Panc1 (cell line): ENCODE measurements at regions not wholly inside any gene's neighbourhood (a gene's known extent, or its start where the extent isn't known, plus 50 kb on each side); places are given as distances from the start of the nearest gene placed in this dataset.

Experiments used
- ATAC-seq: fragments of 200-7000 bp; cut with Tn5 transposase; 2 replicates; pipeline ENCODE4 v1.9.1; 2020; ENCODE audit warnings: mild to moderate bottlenecking, moderate library complexity
- BruUV-seq: library from RNA; stranded (reverse); fragments of 400-500 nt; replicated peaks from 2 replicates; lab custom pipeline; 2021; lab: Mats Ljungman, UMichigan
- CTCF ChIA-PET: fragments of 300-600 bp; sonication (Branson Sonifier 250); formaldehyde crosslinking; loops from one replicate; lab custom pipeline; 2022; ENCODE audit warnings: antibody characterized with exemption; lab: Charles Lee
- POLR2A ChIA-PET: fragments of 300-600 bp; sonication (Branson Sonifier 250); formaldehyde crosslinking; loops from one replicate; lab custom pipeline; 2022; ENCODE audit warnings: antibody characterized with exemption; lab: Charles Lee
- DNase-seq: peaks from one replicate; pipeline ENCODE4 v3.0.0-alpha.2; 2010; ENCODE audit warnings: low read depth, low spot score
- H3K27ac ChIP-seq: 2 replicates; pipeline ENCODE4 v1.5.1; 2011; ENCODE audit warnings: mild to moderate bottlenecking, low read length, inconsistent platforms
- H3K27me3 ChIP-seq: fragments of 200-500 bp; sonication (Bioruptor generic); 2 replicates; pipeline ENCODE4 v1.6.0; 2014; ENCODE audit warnings: low read length, inconsistent platforms; ENCODE audit not compliant: control insufficient read depth, insufficient read depth
- H3K36me3 ChIP-seq: fragments of 200-500 bp; sonication (Bioruptor generic); 2 replicates; pipeline ENCODE4 v1.5.1; 2014; ENCODE audit warnings: inconsistent platforms, mild to moderate bottlenecking, low read length, moderate library complexity; ENCODE audit not compliant: control insufficient read depth, insufficient read depth
- H3K4me1 ChIP-seq: 2 replicates; pipeline ENCODE4 v1.5.1; 2011; ENCODE audit warnings: inconsistent platforms, mild to moderate bottlenecking, low read length, moderate library complexity; ENCODE audit not compliant: control insufficient read depth, insufficient read depth
- H3K4me3 ChIP-seq, 2 experiments: 2 replicates each; pipeline ENCODE4 v1.5.1; 2011 to 2012; ENCODE audit warnings: low read depth in 2 of 2, low read length in 2 of 2, mild to moderate bottlenecking in 2 of 2, inconsistent platforms in 1 of 2, moderate library complexity in 1 of 2
- H3K9me3 ChIP-seq: fragments of 200-500 bp; sonication (Bioruptor generic); 2 replicates; pipeline ENCODE4 v1.5.1; 2014; ENCODE audit warnings: low read depth, mild to moderate bottlenecking, inconsistent platforms, low read length, moderate library complexity; ENCODE audit not compliant: control insufficient read depth, insufficient read depth
- CTCF ChIP-seq: fragments of 450-650 bp; IDR thresholded peaks from 2 replicates; pipeline ENCODE4 v1.5.1; 2017; ENCODE audit warnings: mild to moderate bottlenecking
- POLR2AphosphoS5 ChIP-seq: IDR thresholded peaks from 2 replicates; pipeline ENCODE4 v1.6.1; 2012; ENCODE audit warnings: mild to moderate bottlenecking, low read depth, low read length, moderate library complexity
- REST ChIP-seq, 2 experiments: IDR thresholded peaks; 2 replicates each; pipeline ENCODE4 v1.6.1; 2011 to 2012; ENCODE audit warnings: low read depth in 2 of 2, control low read depth in 1 of 2, low read length in 1 of 2, mild to moderate bottlenecking in 1 of 2, moderate library complexity in 1 of 2; ENCODE audit not compliant: insufficient read depth in 1 of 2
- SIN3A ChIP-seq: IDR thresholded peaks from 2 replicates; pipeline ENCODE4 v1.6.1; 2012; ENCODE audit warnings: low read depth, mild to moderate bottlenecking, low read length, moderate library complexity, borderline replicate concordance; ENCODE audit not compliant: insufficient read depth
- TCF7L2 ChIP-seq: IDR thresholded peaks from 2 replicates; pipeline ENCODE4 v1.6.1; 2011; ENCODE audit warnings: mild to moderate bottlenecking, low read depth, low read length, inconsistent platforms
- in situ Hi-C: cut with HindIII; loops from 2 replicates; pipeline ENCODE4 v1.10.0; 2016; ENCODE audit warnings: low sequenced_read_pairs, low pct_unique_long_range_greater_than_20kb
- intact Hi-C: fragments of 100-400 bp; cut with micrococcal nuclease; formaldehyde crosslinking; loops from one replicate; pipeline ENCODE4 v1.10.0; 2022; ENCODE audit not compliant: unreplicated experiment

- Histone ChIP-seq H3K4me1 (no peaks in the 10 kb centered on the region), H3K9me3 (no peaks in the 10 kb centered on the region), H3K27ac (no peak overlapping the region), H3K36me3 (no peaks in the 10 kb centered on the region), H3K4me3 (no peak overlapping the region), H3K27me3 (no peaks in the 10 kb centered on the region; the same call in 1 of the 2 replicates)
- BruUV-seq, result no TSS peak
- DNase-seq, result no peak
- no peak for TF ChIP-seq TCF7L2
- TF ChIP-seq POLR2AphosphoS5, result no peak
- TF ChIP-seq SIN3A, result no peak
- no peak for TF ChIP-seq CTCF
- TF ChIP-seq REST (IDR thresholded peaks at IDR 0.05; ENCODE audit: insufficient read depth in 1 of 2, low read depth in 2 of 2, low read length in 1 of 2), result no peak
- no peak for ATAC-seq
- CTCF ChIA-PET, result no interaction called here
- POLR2A ChIA-PET, result interaction anchor here (0.6 kb wide), 1 partner anchor 214 kb away, joined by 3 read pairs; no protein-coding TSS in a partner anchor
- intact Hi-C loops, result no loop called here
- in situ Hi-C loops, result no loop called here
Measured at GRCh38 chr2:239502430-239503186, 101.8 kb upstream of the HDAC4 start.

- Histone ChIP-seq H3K27ac (no peak overlapping the region), H3K4me3 (no peak overlapping the region), H3K27me3 (no peaks in the 10 kb centered on the region; the same call in 1 of the 2 replicates), H3K4me1 (no peaks in the 10 kb centered on the region), H3K36me3 (no peaks in the 10 kb centered on the region), H3K9me3 (no peaks in the 10 kb centered on the region)
- BruUV-seq, result no TSS peak
- no peak for ATAC-seq
- CTCF ChIA-PET, result no interaction called here
- in situ Hi-C loops (no loop called here), intact Hi-C loops (no loop called here)
- TF ChIP-seq POLR2AphosphoS5, result no peak
- TF ChIP-seq TCF7L2, result no peak
- TF ChIP-seq REST (IDR thresholded peaks at IDR 0.05; ENCODE audit: insufficient read depth in 1 of 2, low read depth in 2 of 2, low read length in 1 of 2), result no peak
- no peak for TF ChIP-seq CTCF
- no peak for TF ChIP-seq SIN3A
- POLR2A ChIA-PET, result no interaction called here
- DNase-seq, result no peak
Measured at GRCh38 chr2:239500574-239501550, 100.0 kb upstream of the HDAC4 start.
